ENCODE measurements at regions not wholly inside any gene's neighbourhood (a gene's known extent, or its start where the extent isn't known, plus 50 kb on each side); places are given as distances from the start of the nearest gene placed in this dataset.

GRCh38 chr20:7250337-7250736 is 482.9 kb downstream of the BMP2 start:
- H3K9ac ChIP-seq (ENCODE audit: low read length in 5 of 5), result no peak overlapping the region

GRCh38 chr20:7257099-7257498 is 489.6 kb downstream of the BMP2 start:
- Histone ChIP-seq H3K9me3 (ENCODE audit: control insufficient read depth in 5 of 5, low read length in 5 of 5) (peaks cover 0 to 3% (median 0%) of the 10 kb centered on the region in 5 donors), H3K4me1 (ENCODE audit: control insufficient read depth in 5 of 5, insufficient read depth in 5 of 5, low read length in 5 of 5) (no peaks in the 10 kb centered on the region), H3K9ac (ENCODE audit: low read length in 5 of 5) (no peak overlapping the region), H3K4me3 (ENCODE audit: low read depth in 1 of 5, low read length in 5 of 5) (no peak overlapping the region), H3K27ac (ENCODE audit: low read depth, low read length) (no peak overlapping the region), H3K27me3 (ENCODE audit: control insufficient read depth in 5 of 5, insufficient read depth in 4 of 5, low read length in 5 of 5) (no peaks in the 10 kb centered on the region), H3K36me3 (ENCODE audit: control insufficient read depth in 5 of 5, insufficient read depth in 5 of 5, low read length in 5 of 5) (no peaks in the 10 kb centered on the region)

More at GRCh38 chr20:7250337-7250736, 482.9 kb downstream of the BMP2 start:
- Histone ChIP-seq H3K4me1 (ENCODE audit: control insufficient read depth in 5 of 5, insufficient read depth in 5 of 5, low read length in 5 of 5) (no peaks in the 10 kb centered on the region), H3K27ac (ENCODE audit: low read depth, low read length) (no peak overlapping the region), H3K27me3 (ENCODE audit: control insufficient read depth in 5 of 5, insufficient read depth in 4 of 5, low read length in 5 of 5) (no peaks in the 10 kb centered on the region), H3K36me3 (ENCODE audit: control insufficient read depth in 5 of 5, insufficient read depth in 5 of 5, low read length in 5 of 5) (no peaks in the 10 kb centered on the region), H3K4me3 (ENCODE audit: low read depth in 1 of 5, low read length in 5 of 5) (no peak overlapping the region), H3K9me3 (ENCODE audit: control insufficient read depth in 5 of 5, low read length in 5 of 5) (peaks cover 0 to 2% (median 0%) of the 10 kb centered on the region in 5 donors)

GRCh38 chr20:7257692-7258466 is 490.4 kb downstream of the BMP2 start:
- Histone ChIP-seq H3K9ac (ENCODE audit: low read length in 5 of 5) (no peak overlapping the region), H3K9me3 (ENCODE audit: control insufficient read depth in 5 of 5, low read length in 5 of 5) (peaks cover 0 to 3% (median 0%) of the 10 kb centered on the region in 5 donors), H3K4me3 (ENCODE audit: low read depth in 1 of 5, low read length in 5 of 5) (no peak overlapping the region), H3K27ac (ENCODE audit: low read depth, low read length) (no peak overlapping the region), H3K36me3 (ENCODE audit: control insufficient read depth in 5 of 5, insufficient read depth in 5 of 5, low read length in 5 of 5) (no peaks in the 10 kb centered on the region), H3K27me3 (ENCODE audit: control insufficient read depth in 5 of 5, insufficient read depth in 4 of 5, low read length in 5 of 5) (no peaks in the 10 kb centered on the region), H3K4me1 (ENCODE audit: control insufficient read depth in 5 of 5, insufficient read depth in 5 of 5, low read length in 5 of 5) (no peaks in the 10 kb centered on the region)

GRCh38 chr20:7262803-7263202 is 495.3 kb downstream of the BMP2 start:
- Histone ChIP-seq H3K36me3 (ENCODE audit: control insufficient read depth in 5 of 5, insufficient read depth in 5 of 5, low read length in 5 of 5) (no peaks in the 10 kb centered on the region), H3K27ac (ENCODE audit: low read depth, low read length) (no peak overlapping the region), H3K27me3 (ENCODE audit: control insufficient read depth in 5 of 5, insufficient read depth in 4 of 5, low read length in 5 of 5) (no peaks in the 10 kb centered on the region), H3K9me3 (ENCODE audit: control insufficient read depth in 5 of 5, low read length in 5 of 5) (peaks cover 0 to 3% (median 0%) of the 10 kb centered on the region in 5 donors), H3K4me3 (ENCODE audit: low read depth in 1 of 5, low read length in 5 of 5) (no peak overlapping the region), H3K4me1 (ENCODE audit: control insufficient read depth in 5 of 5, insufficient read depth in 5 of 5, low read length in 5 of 5) (no peaks in the 10 kb centered on the region), H3K9ac (ENCODE audit: low read length in 5 of 5) (no peak overlapping the region)

- Histone ChIP-seq H3K4me1 (ENCODE audit: control insufficient read depth in 5 of 5, insufficient read depth in 5 of 5, low read length in 5 of 5) (no peaks in the 10 kb centered on the region), H3K27me3 (ENCODE audit: control insufficient read depth in 5 of 5, insufficient read depth in 4 of 5, low read length in 5 of 5) (no peaks in the 10 kb centered on the region), H3K4me3 (ENCODE audit: low read depth in 1 of 5, low read length in 5 of 5) (no peak overlapping the region), H3K9me3 (ENCODE audit: control insufficient read depth in 5 of 5, low read length in 5 of 5) (peaks cover 0 to 3% (median 0%) of the 10 kb centered on the region in 5 donors), H3K36me3 (ENCODE audit: control insufficient read depth in 5 of 5, insufficient read depth in 5 of 5, low read length in 5 of 5) (no peaks in the 10 kb centered on the region), H3K27ac (ENCODE audit: low read depth, low read length) (no peak overlapping the region), H3K9ac (ENCODE audit: low read length in 5 of 5) (no peak overlapping the region)
Measured at GRCh38 chr20:7264137-7264536, 496.7 kb downstream of the BMP2 start.

- Histone ChIP-seq H3K36me3 (ENCODE audit: control insufficient read depth in 5 of 5, insufficient read depth in 5 of 5, low read length in 5 of 5) (no peaks in the 10 kb centered on the region), H3K27ac (ENCODE audit: low read depth, low read length) (no peak overlapping the region), H3K4me1 (ENCODE audit: control insufficient read depth in 5 of 5, insufficient read depth in 5 of 5, low read length in 5 of 5) (no peaks in the 10 kb centered on the region), H3K9ac (ENCODE audit: low read length in 5 of 5) (peak overlapping the region in 1 of 5 donors; percentile 15), H3K27me3 (ENCODE audit: control insufficient read depth in 5 of 5, insufficient read depth in 4 of 5, low read length in 5 of 5) (peaks cover 0 to 3% (median 0%) of the 10 kb centered on the region in 5 donors), H3K9me3 (ENCODE audit: control insufficient read depth in 5 of 5, low read length in 5 of 5) (no peaks in the 10 kb centered on the region), H3K4me3 (ENCODE audit: low read depth in 1 of 5, low read length in 5 of 5) (no peak overlapping the region)
Measured at GRCh38 chr20:7269452-7269851, 502.0 kb downstream of the BMP2 start.

- H3K27me3 ChIP-seq (ENCODE audit: control insufficient read depth in 5 of 5, insufficient read depth in 4 of 5, low read length in 5 of 5), result peaks cover 0 to 3% (median 0%) of the 10 kb centered on the region in 5 donors
- H3K9me3 ChIP-seq (ENCODE audit: control insufficient read depth in 5 of 5, low read length in 5 of 5), result no peaks in the 10 kb centered on the region
- no peaks in the 10 kb centered on the region for H3K4me1 ChIP-seq (ENCODE audit: control insufficient read depth in 5 of 5, insufficient read depth in 5 of 5, low read length in 5 of 5)
- no peak overlapping the region for H3K27ac ChIP-seq (ENCODE audit: low read depth, low read length)
- no peak overlapping the region for H3K4me3 ChIP-seq (ENCODE audit: low read depth in 1 of 5, low read length in 5 of 5)
- H3K36me3 ChIP-seq (ENCODE audit: control insufficient read depth in 5 of 5, insufficient read depth in 5 of 5, low read length in 5 of 5), result no peaks in the 10 kb centered on the region
- no peak overlapping the region for H3K9ac ChIP-seq (ENCODE audit: low read length in 5 of 5)
Measured at GRCh38 chr20:7272512-7272911, 505.0 kb downstream of the BMP2 start.

GRCh38 chr20:7274870-7275269 is 507.4 kb downstream of the BMP2 start:
- no peak overlapping the region for H3K4me3 ChIP-seq (ENCODE audit: low read depth in 1 of 5, low read length in 5 of 5)
- no peaks in the 10 kb centered on the region for H3K9me3 ChIP-seq (ENCODE audit: control insufficient read depth in 5 of 5, low read length in 5 of 5)
- H3K27me3 ChIP-seq (ENCODE audit: control insufficient read depth in 5 of 5, insufficient read depth in 4 of 5, low read length in 5 of 5), result peaks cover 0 to 3% (median 0%) of the 10 kb centered on the region in 5 donors
- H3K27ac ChIP-seq (ENCODE audit: low read depth, low read length), result no peak overlapping the region
- no peak overlapping the region for H3K9ac ChIP-seq (ENCODE audit: low read length in 5 of 5)
- H3K4me1 ChIP-seq (ENCODE audit: control insufficient read depth in 5 of 5, insufficient read depth in 5 of 5, low read length in 5 of 5), result no peaks in the 10 kb centered on the region
- no peaks in the 10 kb centered on the region for H3K36me3 ChIP-seq (ENCODE audit: control insufficient read depth in 5 of 5, insufficient read depth in 5 of 5, low read length in 5 of 5)

GRCh38 chr20:7275645-7276237 is 508.3 kb downstream of the BMP2 start:
- H3K4me1 ChIP-seq (ENCODE audit: control insufficient read depth in 5 of 5, insufficient read depth in 5 of 5, low read length in 5 of 5), result no peaks in the 10 kb centered on the region
- no peaks in the 10 kb centered on the region for H3K9me3 ChIP-seq (ENCODE audit: control insufficient read depth in 5 of 5, low read length in 5 of 5)
- no peak overlapping the region for H3K9ac ChIP-seq (ENCODE audit: low read length in 5 of 5)
- H3K4me3 ChIP-seq (ENCODE audit: low read depth in 1 of 5, low read length in 5 of 5), result no peak overlapping the region
- H3K27me3 ChIP-seq (ENCODE audit: control insufficient read depth in 5 of 5, insufficient read depth in 4 of 5, low read length in 5 of 5), result peaks cover 0 to 3% (median 0%) of the 10 kb centered on the region in 5 donors
- H3K36me3 ChIP-seq (ENCODE audit: control insufficient read depth in 5 of 5, insufficient read depth in 5 of 5, low read length in 5 of 5), result no peaks in the 10 kb centered on the region
- no peak overlapping the region for H3K27ac ChIP-seq (ENCODE audit: low read depth, low read length)

- Histone ChIP-seq H3K36me3 (ENCODE audit: control insufficient read depth in 5 of 5, insufficient read depth in 5 of 5, low read length in 5 of 5) (no peaks in the 10 kb centered on the region), H3K4me1 (ENCODE audit: control insufficient read depth in 5 of 5, insufficient read depth in 5 of 5, low read length in 5 of 5) (no peaks in the 10 kb centered on the region), H3K4me3 (ENCODE audit: low read depth in 1 of 5, low read length in 5 of 5) (no peak overlapping the region), H3K27ac (ENCODE audit: low read depth, low read length) (no peak overlapping the region), H3K27me3 (ENCODE audit: control insufficient read depth in 5 of 5, insufficient read depth in 4 of 5, low read length in 5 of 5) (peaks cover 0 to 3% (median 0%) of the 10 kb centered on the region in 5 donors), H3K9me3 (ENCODE audit: control insufficient read depth in 5 of 5, low read length in 5 of 5) (no peaks in the 10 kb centered on the region), H3K9ac (ENCODE audit: low read length in 5 of 5) (no peak overlapping the region)
Measured at GRCh38 chr20:7285918-7286556, 518.6 kb downstream of the BMP2 start.

Measured in subcutaneous abdominal adipose tissue (tissue), 5 donors.